ENCODE measurements at regions not wholly inside any gene's neighbourhood (a gene's known extent, or its start where the extent isn't known, plus 50 kb on each side); places are given as distances from the start of the nearest gene placed in this dataset.

GRCh38 chr5:15338546-15338945 lies 161.4 kb upstream of the FBXL7 start:
- H3K36me3 ChIP-seq (ENCODE audit: low read depth, missing control alignments), result no peaks in the 10 kb centered on the region
- H3K4me1 ChIP-seq, result no peaks in the 10 kb centered on the region
- no peak for DNase-seq
- H3K9me3 ChIP-seq, result no peaks in the 10 kb centered on the region
- 63 to 64% methylated on average over 1 of the region's 1 CpG for WGBS, 2 donors
- TF ChIP-seq, protein P1, sequence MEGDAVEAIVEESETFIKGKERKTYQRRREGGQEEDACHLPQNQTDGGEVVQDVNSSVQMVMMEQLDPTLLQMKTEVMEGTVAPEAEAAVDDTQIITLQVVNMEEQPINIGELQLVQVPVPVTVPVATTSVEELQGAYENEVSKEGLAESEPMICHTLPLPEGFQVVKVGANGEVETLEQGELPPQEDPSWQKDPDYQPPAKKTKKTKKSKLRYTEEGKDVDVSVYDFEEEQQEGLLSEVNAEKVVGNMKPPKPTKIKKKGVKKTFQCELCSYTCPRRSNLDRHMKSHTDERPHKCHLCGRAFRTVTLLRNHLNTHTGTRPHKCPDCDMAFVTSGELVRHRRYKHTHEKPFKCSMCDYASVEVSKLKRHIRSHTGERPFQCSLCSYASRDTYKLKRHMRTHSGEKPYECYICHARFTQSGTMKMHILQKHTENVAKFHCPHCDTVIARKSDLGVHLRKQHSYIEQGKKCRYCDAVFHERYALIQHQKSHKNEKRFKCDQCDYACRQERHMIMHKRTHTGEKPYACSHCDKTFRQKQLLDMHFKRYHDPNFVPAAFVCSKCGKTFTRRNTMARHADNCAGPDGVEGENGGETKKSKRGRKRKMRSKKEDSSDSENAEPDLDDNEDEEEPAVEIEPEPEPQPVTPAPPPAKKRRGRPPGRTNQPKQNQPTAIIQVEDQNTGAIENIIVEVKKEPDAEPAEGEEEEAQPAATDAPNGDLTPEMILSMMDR (IDR thresholded peaks at IDR 0.05), result no peak
- TF ChIP-seq POLR2A (IDR thresholded peaks at IDR 0.05), result no peak
- H3K27ac ChIP-seq, result no peak overlapping the region
- H3K4me3 ChIP-seq, result no peak overlapping the region
- intact Hi-C loops (cut with DNase I; ENCODE audit: low total_unique reads), result no loop called here
- H3K27me3 ChIP-seq, result no peaks in the 10 kb centered on the region

DNA sequence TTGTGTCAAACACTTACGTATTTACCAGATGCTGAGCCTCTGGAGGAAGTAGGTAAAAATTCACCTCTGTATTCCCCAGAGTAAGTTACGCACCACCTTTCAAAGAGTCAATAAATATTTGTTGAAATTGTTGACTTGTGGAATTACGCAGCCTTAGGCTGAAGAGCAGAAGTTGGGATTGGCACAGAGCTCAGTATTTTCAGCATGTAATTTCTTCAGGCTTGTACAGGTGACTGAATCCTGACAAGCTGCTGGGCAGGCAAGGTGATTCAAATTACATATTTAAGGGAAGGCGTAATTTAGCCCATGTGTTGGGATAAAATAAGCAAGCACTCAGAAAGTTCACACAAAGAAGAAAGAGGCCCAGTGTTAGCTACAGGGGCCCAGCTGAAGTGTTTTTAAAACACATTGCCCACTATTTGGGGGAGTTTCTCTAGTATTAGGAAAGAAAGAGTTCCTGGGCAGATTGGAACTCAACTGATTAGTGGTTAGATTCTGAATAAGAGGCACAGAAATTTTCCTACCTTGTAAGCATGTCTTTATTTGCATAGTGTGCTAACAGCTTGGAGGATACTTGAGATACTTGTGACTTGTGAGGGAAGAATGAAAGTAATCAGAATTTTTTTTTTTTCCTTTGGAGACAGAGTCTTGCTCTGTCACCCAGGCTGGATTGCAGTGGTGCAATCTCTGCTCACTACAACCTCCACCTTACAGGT lies 165.3 kb upstream of the FBXL7 start:
- H3K27me3 ChIP-seq, result no peaks in the 10 kb centered on the region
- no peak overlapping the region for H3K27ac ChIP-seq
- H3K4me3 ChIP-seq, result no peak overlapping the region
- intact Hi-C loops (cut with DNase I; ENCODE audit: low total_unique reads), result no loop called here
- no peaks in the 10 kb centered on the region for H3K36me3 ChIP-seq (ENCODE audit: low read depth, missing control alignments)
- no peaks in the 10 kb centered on the region for H3K4me1 ChIP-seq
- TF ChIP-seq, protein P1 (IDR thresholded peaks at IDR 0.05), result no peak
- no peak for TF ChIP-seq POLR2A (IDR thresholded peaks at IDR 0.05)
- no peaks in the 10 kb centered on the region for H3K9me3 ChIP-seq
- no peak for DNase-seq
- 97 to 100% methylated on average over 4 of the region's 4 CpGs for WGBS, 2 donors

DNA sequence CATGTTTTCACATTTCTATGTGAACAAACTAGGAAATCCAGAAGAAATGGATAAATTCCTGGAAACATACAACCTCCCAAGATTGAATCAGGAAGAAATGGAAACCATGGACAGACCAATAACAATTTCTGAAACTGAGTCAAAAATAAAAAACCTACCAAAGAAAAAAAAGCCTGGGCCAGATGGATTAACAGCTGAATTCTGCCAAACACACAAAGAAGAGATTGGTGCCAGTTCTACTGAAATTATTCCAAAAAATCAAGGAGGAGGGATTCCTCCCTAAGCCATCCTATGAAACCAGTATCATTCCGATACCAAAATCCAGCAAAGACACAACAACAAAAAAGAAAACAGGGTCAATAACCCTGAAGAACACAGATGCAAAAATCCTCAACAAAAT lies 166.9 kb upstream of the FBXL7 start:
- Histone ChIP-seq H3K36me3 (ENCODE audit: low read depth, missing control alignments) (no peaks in the 10 kb centered on the region), H3K27ac (no peak overlapping the region), H3K27me3 (no peaks in the 10 kb centered on the region), H3K9me3 (no peaks in the 10 kb centered on the region), H3K4me3 (no peak overlapping the region), H3K4me1 (no peaks in the 10 kb centered on the region)
- TF ChIP-seq POLR2A (IDR thresholded peaks at IDR 0.05), result no peak
- TF ChIP-seq, protein P1 (IDR thresholded peaks at IDR 0.05), result no peak
- DNase-seq, result no peak
- intact Hi-C loops (cut with DNase I; ENCODE audit: low total_unique reads), result no loop called here
- 94 to 100% methylated on average over 1 of the region's 1 CpG for WGBS, 2 donors

GRCh38 chr5:15326932-15327331 lies 173.0 kb upstream of the FBXL7 start:
- H3K4me1 ChIP-seq, result no peaks in the 10 kb centered on the region
- no peak overlapping the region for H3K4me3 ChIP-seq
- no peak for DNase-seq
- H3K27ac ChIP-seq, result no peak overlapping the region
- TF ChIP-seq POLR2A (IDR thresholded peaks at IDR 0.05), result no peak
- TF ChIP-seq, protein P1 (IDR thresholded peaks at IDR 0.05), result no peak
- no peaks in the 10 kb centered on the region for H3K36me3 ChIP-seq (ENCODE audit: low read depth, missing control alignments)
- no peaks in the 10 kb centered on the region for H3K9me3 ChIP-seq
- intact Hi-C loops (cut with DNase I; ENCODE audit: low total_unique reads), result no loop called here
- H3K27me3 ChIP-seq, result no peaks in the 10 kb centered on the region

DNA sequence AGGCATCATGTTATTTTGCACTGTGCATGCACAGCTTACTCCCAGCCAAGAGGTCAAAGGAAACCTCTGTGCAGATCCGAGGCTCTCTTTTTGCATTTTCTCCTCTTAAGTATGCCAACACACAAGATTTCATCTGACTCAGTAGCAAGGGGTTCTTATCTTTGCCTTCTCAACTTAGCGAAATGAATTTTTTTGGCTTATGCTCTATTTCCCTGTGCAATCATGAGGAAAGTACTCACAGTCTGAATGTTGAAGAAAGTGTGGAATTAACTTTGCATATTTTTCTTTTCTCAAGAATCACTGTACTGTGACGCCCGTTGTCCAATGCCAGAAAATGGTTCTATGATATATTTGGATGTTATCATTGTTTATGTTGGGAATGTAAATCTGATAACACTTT lies 173.5 kb upstream of the FBXL7 start:
- TF ChIP-seq POLR2A (IDR thresholded peaks at IDR 0.05), result no peak
- TF ChIP-seq, protein P1 (IDR thresholded peaks at IDR 0.05), result no peak
- DNase-seq, result no peak
- no peak overlapping the region for H3K27ac ChIP-seq
- no peaks in the 10 kb centered on the region for H3K27me3 ChIP-seq
- H3K9me3 ChIP-seq, result no peaks in the 10 kb centered on the region
- H3K4me1 ChIP-seq, result no peaks in the 10 kb centered on the region
- WGBS, 2 donors, result 87 to 93% methylated on average over 4 of the region's 4 CpGs
- intact Hi-C loops (cut with DNase I; ENCODE audit: low total_unique reads), result no loop called here
- H3K4me3 ChIP-seq, result no peak overlapping the region
- H3K36me3 ChIP-seq (ENCODE audit: low read depth, missing control alignments), result no peaks in the 10 kb centered on the region

Data from testis (tissue), 2 donors.